ENCODE measurements at regions not wholly inside any gene's neighbourhood (a gene's known extent, or its start where the extent isn't known, plus 50 kb on each side); places are given as distances from the start of the nearest gene placed in this dataset.

- 68 to 76% (median 71%) methylated on average over 10 to 11 of the region's 11 CpGs for WGBS, 5 donors
These were observed 529.1 kb downstream of the TCERG1L start for GRCh38 chr10:130782467-130782866.

GRCh38 chr10:130784326-130784725 is 527.2 kb downstream of the TCERG1L start:
- no peak for DNase-seq
- intact Hi-C loops (cut with DNase I; ENCODE audit: low total_unique reads): no loop called here
- no peaks in the 10 kb centered on the region for H3K27me3 ChIP-seq (replicated peaks in 1 of 7)
- H3K4me3 ChIP-seq: no peak overlapping the region
- TF ChIP-seq POLR2A (IDR thresholded peaks at IDR 0.05): no peak
- no peak for TF ChIP-seq CTCF (IDR thresholded peaks at IDR 0.05 in 8 of 11, conservative IDR thresholded peaks at IDR 0.05 in 3 of 11)
- no peak for TF ChIP-seq POLR2AphosphoS5 (IDR thresholded peaks at IDR 0.05)
- no peaks in the 10 kb centered on the region for H3K4me1 ChIP-seq
- 73 to 97% (median 89%) methylated on average over 3 to 12 of the region's 12 CpGs for WGBS, 5 donors
- H3K27ac ChIP-seq: no peak overlapping the region
- H3K9me3 ChIP-seq: no peaks in the 10 kb centered on the region
- H3K36me3 ChIP-seq: no peaks in the 10 kb centered on the region

More at GRCh38 chr10:130782467-130782866, 529.1 kb downstream of the TCERG1L start:
- no peak overlapping the region for H3K27ac ChIP-seq
- DNase-seq: no peak
- H3K4me3 ChIP-seq: no peak overlapping the region
- intact Hi-C loops (cut with DNase I; ENCODE audit: low total_unique reads): no loop called here
- no peak for TF ChIP-seq POLR2AphosphoS5 (IDR thresholded peaks at IDR 0.05)
- TF ChIP-seq CTCF (IDR thresholded peaks at IDR 0.05 in 8 of 11, conservative IDR thresholded peaks at IDR 0.05 in 3 of 11): no peak
- TF ChIP-seq POLR2A (IDR thresholded peaks at IDR 0.05): no peak
- H3K4me1 ChIP-seq: no peaks in the 10 kb centered on the region
- no peaks in the 10 kb centered on the region for H3K27me3 ChIP-seq (replicated peaks in 1 of 7)
- H3K9me3 ChIP-seq: no peaks in the 10 kb centered on the region
- H3K36me3 ChIP-seq: no peaks in the 10 kb centered on the region

- Histone ChIP-seq H3K27me3 (replicated peaks in 1 of 7) (no peaks in the 10 kb centered on the region), H3K4me1 (no peaks in the 10 kb centered on the region), H3K4me3 (no peak overlapping the region), H3K27ac (no peak overlapping the region), H3K36me3 (no peaks in the 10 kb centered on the region), H3K9me3 (no peaks in the 10 kb centered on the region)
- intact Hi-C loops (cut with DNase I; ENCODE audit: low total_unique reads): no loop called here
- 80 to 85% (median 85%) methylated on average over 12 to 20 of the region's 20 CpGs for WGBS, 5 donors
- no peak for TF ChIP-seq POLR2AphosphoS5 (IDR thresholded peaks at IDR 0.05)
- TF ChIP-seq CTCF (IDR thresholded peaks at IDR 0.05 in 8 of 11, conservative IDR thresholded peaks at IDR 0.05 in 3 of 11): no peak
- no peak for TF ChIP-seq POLR2A (IDR thresholded peaks at IDR 0.05)
- no peak for DNase-seq
These were observed 525.1 kb downstream of the TCERG1L start for GRCh38 chr10:130786365-130786966.

DNA sequence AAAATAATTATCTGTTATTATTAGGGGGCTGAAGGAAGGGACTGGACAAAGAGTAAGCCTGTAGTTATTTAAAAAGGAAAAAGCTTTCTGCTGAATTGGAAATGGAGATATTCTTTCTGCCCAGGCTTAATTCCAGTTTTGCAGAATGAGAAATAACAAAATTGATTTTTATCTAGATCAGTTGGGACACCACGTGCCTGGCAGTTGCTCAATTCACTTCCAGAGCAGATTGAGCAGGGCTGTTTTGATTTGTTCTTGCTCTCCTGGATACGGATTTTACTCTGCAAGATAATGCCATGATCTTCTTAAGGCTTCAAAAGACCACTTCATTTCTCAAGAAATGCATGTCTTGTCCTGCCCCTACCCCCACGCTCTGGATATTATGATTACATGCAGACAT is 524.3 kb downstream of the TCERG1L start:
- no peaks in the 10 kb centered on the region for H3K4me1 ChIP-seq
- intact Hi-C loops (cut with DNase I; ENCODE audit: low total_unique reads): no loop called here
- peaks cover 0 to 5% (median 0%) of the 10 kb centered on the region in 8 donors for H3K9me3 ChIP-seq
- no peak for DNase-seq
- TF ChIP-seq CTCF (IDR thresholded peaks at IDR 0.05 in 8 of 11, conservative IDR thresholded peaks at IDR 0.05 in 3 of 11) (no peak), POLR2A (IDR thresholded peaks at IDR 0.05) (no peak), POLR2AphosphoS5 (IDR thresholded peaks at IDR 0.05) (no peak)
- no peak overlapping the region for H3K4me3 ChIP-seq
- H3K27ac ChIP-seq: no peak overlapping the region
- WGBS, 5 donors: 47 to 66% (median 59%) methylated on average over 3 of the region's 3 CpGs
- H3K36me3 ChIP-seq: no peaks in the 10 kb centered on the region
- H3K27me3 ChIP-seq (replicated peaks in 1 of 7): no peaks in the 10 kb centered on the region
